Immature natural killer cell (primary cell): ENCODE measurements at regions not wholly inside any gene's neighbourhood (a gene's known extent, or its start where the extent isn't known, plus 50 kb on each side); places are given as distances from the start of the nearest gene placed in this dataset.

ENCODE experiments used
- DNase-seq, 3 donors: peaks; one replicate each; pipeline ENCODE4 v3.0.0; 2022; ENCODE audit warnings: mixed read lengths in 1 of 3
- H3K27ac Mint-ChIP-seq, 6 donors: one replicate each; pipeline ENCODE4 v1.8.0; 2020; ENCODE audit warnings: mixed read lengths in 6 of 6, mild to moderate bottlenecking in 5 of 6, inconsistent platforms in 4 of 6, moderate library complexity in 3 of 6
- H3K27me3 Mint-ChIP-seq, 3 donors: one replicate each; pipeline ENCODE4 v1.8.0; 2020 to 2021; ENCODE audit warnings: low read depth in 3 of 3, mild to moderate bottlenecking in 3 of 3, mixed read lengths in 3 of 3, moderate library complexity in 3 of 3, inconsistent platforms in 1 of 3
- H3K36me3 Mint-ChIP-seq, 3 donors: one replicate each; pipeline ENCODE4 v1.8.0; 2020; ENCODE audit warnings: mixed read lengths in 3 of 3, inconsistent platforms in 2 of 3, mild to moderate bottlenecking in 2 of 3
- H3K4me1 Mint-ChIP-seq, 2 donors: one replicate each; pipeline ENCODE4 v1.8.0; 2020; ENCODE audit warnings: inconsistent platforms in 2 of 2, mild to moderate bottlenecking in 2 of 2, mixed read lengths in 2 of 2, moderate library complexity in 1 of 2
- H3K4me3 Mint-ChIP-seq, 5 donors: one replicate each; pipeline ENCODE4 v1.8.0; 2020; ENCODE audit warnings: mild to moderate bottlenecking in 5 of 5, mixed read lengths in 5 of 5, inconsistent platforms in 3 of 5, moderate library complexity in 3 of 5
- H3K9me3 Mint-ChIP-seq, 6 donors: one replicate each; pipeline ENCODE4 v1.8.0; 2020; ENCODE audit warnings: mild to moderate bottlenecking in 6 of 6, mixed read lengths in 6 of 6, inconsistent platforms in 4 of 6, moderate library complexity in 3 of 6

- Mint-ChIP-seq H3K4me1 (no peaks in the 10 kb centered on the region), H3K27me3 (peaks cover 2 to 7% (median 6%) of the 10 kb centered on the region in 3 donors), H3K4me3 (no peak overlapping the region), H3K36me3 (peaks cover 0 to 5% (median 0%) of the 10 kb centered on the region in 3 donors), H3K9me3 (peaks cover 9 to 22% (median 17%) of the 10 kb centered on the region in 6 donors), H3K27ac (no peak overlapping the region)
- no peak for DNase-seq
These were observed 189.5 kb downstream of the BMP7 start for GRCh38 chr20:57076951-57077350.

- no peak overlapping the region for H3K27ac Mint-ChIP-seq
- H3K4me3 Mint-ChIP-seq = no peak overlapping the region
- DNase-seq = no peak
- peaks cover under 1 to 7% (median 5%) of the 10 kb centered on the region in 3 donors for H3K27me3 Mint-ChIP-seq
- H3K4me1 Mint-ChIP-seq = no peaks in the 10 kb centered on the region
- H3K36me3 Mint-ChIP-seq = peaks cover 0 to 5% (median 0%) of the 10 kb centered on the region in 3 donors
- H3K9me3 Mint-ChIP-seq = peaks cover 9 to 22% (median 17%) of the 10 kb centered on the region in 6 donors
These were observed 188.3 kb downstream of the BMP7 start for GRCh38 chr20:57078116-57078515.

GRCh38 chr20:57079031-57080005 is 187.1 kb downstream of the BMP7 start:
- H3K4me1 Mint-ChIP-seq = no peaks in the 10 kb centered on the region
- H3K4me3 Mint-ChIP-seq = no peak overlapping the region

GRCh38 chr20:57080796-57081195 is 185.6 kb downstream of the BMP7 start:
- Mint-ChIP-seq H3K27ac (no peak overlapping the region), H3K27me3 (peaks cover 0 to 6% (median 5%) of the 10 kb centered on the region in 3 donors), H3K9me3 (peaks cover 9 to 22% (median 17%) of the 10 kb centered on the region in 6 donors), H3K4me1 (no peaks in the 10 kb centered on the region), H3K36me3 (peaks cover 0 to 5% (median 0%) of the 10 kb centered on the region in 3 donors), H3K4me3 (no peak overlapping the region)
- no peak for DNase-seq

More at GRCh38 chr20:57079031-57080005, 187.1 kb downstream of the BMP7 start:
- peaks cover 9 to 22% (median 17%) of the 10 kb centered on the region in 6 donors for H3K9me3 Mint-ChIP-seq
- no peak overlapping the region for H3K27ac Mint-ChIP-seq
- peaks cover 0 to 9% (median 5%) of the 10 kb centered on the region in 3 donors for H3K27me3 Mint-ChIP-seq
- no peak for DNase-seq
- peaks cover 0 to 5% (median 0%) of the 10 kb centered on the region in 3 donors for H3K36me3 Mint-ChIP-seq

GRCh38 chr20:57082357-57082945 is 184.0 kb downstream of the BMP7 start:
- H3K27me3 Mint-ChIP-seq = peaks cover 1 to 9% (median 5%) of the 10 kb centered on the region in 3 donors
- no peak overlapping the region for H3K27ac Mint-ChIP-seq
- H3K4me3 Mint-ChIP-seq = no peak overlapping the region
- peaks cover 5 to 18% (median 15%) of the 10 kb centered on the region in 6 donors for H3K9me3 Mint-ChIP-seq
- H3K4me1 Mint-ChIP-seq = no peaks in the 10 kb centered on the region
- no peaks in the 10 kb centered on the region for H3K36me3 Mint-ChIP-seq
- DNase-seq = no peak

- Mint-ChIP-seq H3K9me3 (peaks cover 5 to 17% (median 14%) of the 10 kb centered on the region in 6 donors), H3K4me3 (no peak overlapping the region), H3K4me1 (no peaks in the 10 kb centered on the region), H3K27ac (no peak overlapping the region), H3K36me3 (no peaks in the 10 kb centered on the region), H3K27me3 (peaks cover 3 to 9% (median 5%) of the 10 kb centered on the region in 3 donors)
- DNase-seq = no peak
These were observed 183.4 kb downstream of the BMP7 start for GRCh38 chr20:57083072-57083471.

- no peak overlapping the region for H3K27ac Mint-ChIP-seq
- peaks cover 0 to 3% of the 10 kb centered on the region in 2 donors for H3K4me1 Mint-ChIP-seq
- H3K9me3 Mint-ChIP-seq = peaks cover 0 to 3% (median 0%) of the 10 kb centered on the region in 6 donors
- no peaks in the 10 kb centered on the region for H3K36me3 Mint-ChIP-seq
- H3K4me3 Mint-ChIP-seq = no peak overlapping the region
- peaks cover 5 to 20% (median 16%) of the 10 kb centered on the region in 3 donors for H3K27me3 Mint-ChIP-seq
- no peak for DNase-seq
These were observed 180.4 kb downstream of the BMP7 start for GRCh38 chr20:57086066-57086465.

- Mint-ChIP-seq H3K4me3 (no peak overlapping the region), H3K36me3 (no peaks in the 10 kb centered on the region), H3K4me1 (peaks cover 2 to 10% of the 10 kb centered on the region in 2 donors), H3K27me3 (peaks cover 5 to 27% (median 21%) of the 10 kb centered on the region in 3 donors), H3K27ac (no peak overlapping the region), H3K9me3 (peaks cover 0 to 4% (median 1%) of the 10 kb centered on the region in 6 donors)
- no peak for DNase-seq
These were observed 179.3 kb downstream of the BMP7 start for GRCh38 chr20:57087102-57087501.

- no peak overlapping the region for H3K27ac Mint-ChIP-seq
- H3K4me1 Mint-ChIP-seq = peaks cover 6 to 14% of the 10 kb centered on the region in 2 donors
- no peaks in the 10 kb centered on the region for H3K36me3 Mint-ChIP-seq
- no peak overlapping the region for H3K4me3 Mint-ChIP-seq
- H3K9me3 Mint-ChIP-seq = peaks cover 0 to 8% (median 2%) of the 10 kb centered on the region in 6 donors
- peaks cover 2 to 30% (median 22%) of the 10 kb centered on the region in 3 donors for H3K27me3 Mint-ChIP-seq
- DNase-seq = no peak
These were observed 178.7 kb downstream of the BMP7 start for GRCh38 chr20:57087705-57088104.

- peaks cover 0 to 8% (median 2%) of the 10 kb centered on the region in 6 donors for H3K9me3 Mint-ChIP-seq
- no peak for DNase-seq
- peaks cover 6 to 14% of the 10 kb centered on the region in 2 donors for H3K4me1 Mint-ChIP-seq
- H3K4me3 Mint-ChIP-seq = no peak overlapping the region
- H3K27ac Mint-ChIP-seq = no peak overlapping the region
- no peaks in the 10 kb centered on the region for H3K36me3 Mint-ChIP-seq
- peaks cover 2 to 28% (median 22%) of the 10 kb centered on the region in 3 donors for H3K27me3 Mint-ChIP-seq
These were observed 178.0 kb downstream of the BMP7 start for GRCh38 chr20:57088436-57088835.

GRCh38 chr20:57089699-57090144 is 176.7 kb downstream of the BMP7 start:
- peak; percentile 21 to 42 (median 22) for DNase-seq
- H3K4me3 Mint-ChIP-seq = no peak overlapping the region
- peaks cover 0 to 28% (median 22%) of the 10 kb centered on the region in 3 donors for H3K27me3 Mint-ChIP-seq
- no peaks in the 10 kb centered on the region for H3K36me3 Mint-ChIP-seq
- H3K4me1 Mint-ChIP-seq = peaks cover 6 to 14% of the 10 kb centered on the region in 2 donors
- H3K9me3 Mint-ChIP-seq = peaks cover 0 to 8% (median 2%) of the 10 kb centered on the region in 6 donors
- H3K27ac Mint-ChIP-seq = peak overlapping the region in 4 of 6 donors; percentile 69 to 86 (median 78)

GRCh38 chr20:57090590-57091560 is 175.6 kb downstream of the BMP7 start:
- Mint-ChIP-seq H3K36me3 (no peaks in the 10 kb centered on the region), H3K27ac (peak overlapping the region; percentile 69 to 93 (median 86)), H3K4me3 (peak overlapping the region in 1 of 5 donors; percentile 33), H3K27me3 (peaks cover 4 to 28% (median 22%) of the 10 kb centered on the region in 3 donors), H3K9me3 (peaks cover 0 to 8% (median 2%) of the 10 kb centered on the region in 6 donors), H3K4me1 (peaks cover 6 to 14% of the 10 kb centered on the region in 2 donors)
- peak; percentile 10 to 57 (median 35) for DNase-seq

GRCh38 chr20:57091748-57092111 is 174.7 kb downstream of the BMP7 start:
- H3K36me3 Mint-ChIP-seq = no peaks in the 10 kb centered on the region
- H3K9me3 Mint-ChIP-seq = peaks cover 0 to 8% (median 2%) of the 10 kb centered on the region in 6 donors
- peak overlapping the region in 2 of 5 donors; percentile 7 to 33 for H3K4me3 Mint-ChIP-seq
- peaks cover 6 to 14% of the 10 kb centered on the region in 2 donors for H3K4me1 Mint-ChIP-seq
- peak overlapping the region in 2 of 6 donors; percentile 86 to 89 for H3K27ac Mint-ChIP-seq
- no peak for DNase-seq
- peaks cover 8 to 31% (median 21%) of the 10 kb centered on the region in 3 donors for H3K27me3 Mint-ChIP-seq
